Thyroid gland (tissue), 4 donors: ENCODE measurements at regions not wholly inside any gene's neighbourhood (a gene's known extent, or its start where the extent isn't known, plus 50 kb on each side); places are given as distances from the start of the nearest gene placed in this dataset.

Source experiments
- DNase-seq, 2 donors: peaks; one replicate each; pipeline ENCODE4 v3.0.0-alpha.2; 2019
- H3K27ac ChIP-seq, 3 donors: fragments of 200-600 bp; sonication (generic); 1 replicate in 2 of 3; 2 replicates in 1 of 3; pipeline ENCODE4 v1.5.1; 2016 to 2019; ENCODE audit warnings: mild to moderate bottlenecking in 1 of 3, moderate library complexity in 1 of 3
- H3K27me3 ChIP-seq: fragments of 200-600 bp; sonication (generic); one replicate; pipeline ENCODE4 v1.5.1; 2019
- H3K36me3 ChIP-seq, 2 donors: fragments of 200-600 bp; sonication (generic); one replicate each; pipeline ENCODE4 v1.5.1; 2016 to 2019
- H3K4me1 ChIP-seq, 2 donors: fragments of 200-600 bp; sonication (generic); one replicate each; pipeline ENCODE4 v1.5.1; 2017 to 2019
- H3K4me3 ChIP-seq, 3 donors: fragments of 200-600 bp; sonication (generic); replicated peaks in 1 of 3; 1 replicate in 2 of 3; 2 replicates in 1 of 3; pipeline ENCODE4 v1.5.1; 2016; ENCODE audit warnings: mild to moderate bottlenecking in 1 of 3
- H3K9me3 ChIP-seq: fragments of 200-600 bp; sonication (generic); one replicate; pipeline ENCODE4 v1.5.1; 2017
- POLR2A ChIP-seq, 2 donors: fragments of 450-650 bp; IDR thresholded peaks; one replicate each; pipeline ENCODE4 v1.6.1; 2017; ENCODE audit warnings: antibody characterized with exemption in 2 of 2, mild to moderate bottlenecking in 2 of 2, moderate library complexity in 1 of 2
- WGBS, 2 donors: methylation state at CpG; one replicate each; pipeline ENCODE4 v1.1.5; 2017; 5-methylcytosine and 5-hydroxymethylcytosine counted together
- intact Hi-C: fragments of 100-400 bp; cut with DNase I; formaldehyde crosslinking; loops from one replicate; pipeline ENCODE4 v1.15.1; 2023
- TF ChIP-seq, protein P1 (sequence below), 6 experiments: fragments of 200-600 bp in 3 of 6; fragments of 450-650 bp in 3 of 6; sonication (generic) in 3 of 6; IDR thresholded peaks; one replicate each; pipeline ENCODE4 v1.5.1; 2016 to 2019; ENCODE audit warnings: antibody characterized with exemption in 6 of 6, mild to moderate bottlenecking in 2 of 6, inconsistent platforms in 1 of 6, moderate library complexity in 1 of 6

DNA sequence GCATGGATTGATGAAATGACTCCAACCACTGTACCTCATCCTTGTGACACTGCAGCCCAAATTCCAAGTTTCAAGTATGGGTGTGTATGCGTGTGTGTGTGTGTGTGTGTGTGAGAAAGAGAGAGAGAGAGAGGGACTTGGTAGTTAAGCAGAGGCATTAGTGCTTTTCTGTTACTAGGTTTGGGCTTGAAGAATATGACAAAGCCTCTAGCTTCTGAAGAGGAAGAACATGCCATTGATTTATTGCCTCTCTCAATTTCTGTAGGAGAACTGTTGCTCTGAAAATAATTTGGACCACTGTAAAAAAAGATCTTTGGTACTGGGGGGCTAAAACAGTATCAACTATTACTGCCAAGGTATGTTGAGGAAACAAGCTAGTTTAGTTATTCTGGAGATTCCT is 139.2 kb downstream of the AQP9 start:
- no peak overlapping the region for H3K4me3 ChIP-seq
- H3K9me3 ChIP-seq, result no peaks in the 10 kb centered on the region
- intact Hi-C loops, result no loop called here
- no peak overlapping the region for H3K27ac ChIP-seq
- no peaks in the 10 kb centered on the region for H3K4me1 ChIP-seq
- no peaks in the 10 kb centered on the region for H3K27me3 ChIP-seq
- WGBS, 2 donors, result 48 to 85% methylated on average over 1 of the region's 1 CpG
- DNase-seq, result no peak
- H3K36me3 ChIP-seq, result no peaks in the 10 kb centered on the region
- no peak for TF ChIP-seq POLR2A (IDR thresholded peaks at IDR 0.05)
- TF ChIP-seq, protein P1, sequence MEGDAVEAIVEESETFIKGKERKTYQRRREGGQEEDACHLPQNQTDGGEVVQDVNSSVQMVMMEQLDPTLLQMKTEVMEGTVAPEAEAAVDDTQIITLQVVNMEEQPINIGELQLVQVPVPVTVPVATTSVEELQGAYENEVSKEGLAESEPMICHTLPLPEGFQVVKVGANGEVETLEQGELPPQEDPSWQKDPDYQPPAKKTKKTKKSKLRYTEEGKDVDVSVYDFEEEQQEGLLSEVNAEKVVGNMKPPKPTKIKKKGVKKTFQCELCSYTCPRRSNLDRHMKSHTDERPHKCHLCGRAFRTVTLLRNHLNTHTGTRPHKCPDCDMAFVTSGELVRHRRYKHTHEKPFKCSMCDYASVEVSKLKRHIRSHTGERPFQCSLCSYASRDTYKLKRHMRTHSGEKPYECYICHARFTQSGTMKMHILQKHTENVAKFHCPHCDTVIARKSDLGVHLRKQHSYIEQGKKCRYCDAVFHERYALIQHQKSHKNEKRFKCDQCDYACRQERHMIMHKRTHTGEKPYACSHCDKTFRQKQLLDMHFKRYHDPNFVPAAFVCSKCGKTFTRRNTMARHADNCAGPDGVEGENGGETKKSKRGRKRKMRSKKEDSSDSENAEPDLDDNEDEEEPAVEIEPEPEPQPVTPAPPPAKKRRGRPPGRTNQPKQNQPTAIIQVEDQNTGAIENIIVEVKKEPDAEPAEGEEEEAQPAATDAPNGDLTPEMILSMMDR (IDR thresholded peaks at IDR 0.05), result no peak

- WGBS, 2 donors, result 77 to 82% methylated on average over 3 of the region's 3 CpGs
- no peak for TF ChIP-seq POLR2A (IDR thresholded peaks at IDR 0.05)
- TF ChIP-seq, protein P1 (IDR thresholded peaks at IDR 0.05), result no peak
- Histone ChIP-seq H3K9me3 (no peaks in the 10 kb centered on the region), H3K36me3 (no peaks in the 10 kb centered on the region), H3K27me3 (no peaks in the 10 kb centered on the region), H3K4me1 (no peaks in the 10 kb centered on the region), H3K4me3 (no peak overlapping the region), H3K27ac (no peak overlapping the region)
- DNase-seq, result no peak
- intact Hi-C loops, result no loop called here
These were observed 140.9 kb downstream of the AQP9 start for GRCh38 chr15:58279106-58279505.

DNA sequence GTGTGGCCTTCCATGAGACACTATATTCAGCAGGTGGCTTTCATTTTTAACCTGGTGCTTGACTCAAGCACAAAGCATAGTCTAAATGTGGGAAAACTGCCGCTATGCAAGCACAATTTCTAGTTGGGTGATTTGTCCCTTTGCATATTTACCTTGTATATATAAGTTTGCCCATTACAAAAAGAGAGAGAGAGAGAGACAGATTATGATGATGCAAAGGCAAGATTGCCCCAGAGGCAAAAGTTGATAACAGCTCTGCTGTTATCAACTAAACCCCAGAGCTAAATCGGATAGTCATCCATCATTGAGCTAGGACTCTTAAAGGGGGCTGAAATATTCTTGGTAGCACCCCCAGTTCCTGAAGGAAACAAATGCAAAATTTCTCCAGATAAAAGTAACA is 141.5 kb downstream of the AQP9 start:
- Histone ChIP-seq H3K4me3 (no peak overlapping the region), H3K4me1 (no peaks in the 10 kb centered on the region), H3K27ac (no peak overlapping the region), H3K36me3 (no peaks in the 10 kb centered on the region), H3K27me3 (no peaks in the 10 kb centered on the region), H3K9me3 (no peaks in the 10 kb centered on the region)
- intact Hi-C loops, result no loop called here
- no peak for DNase-seq
- TF ChIP-seq POLR2A (IDR thresholded peaks at IDR 0.05), result no peak
- TF ChIP-seq, protein P1 (IDR thresholded peaks at IDR 0.05), result no peak
- 95 to 97% methylated on average over 2 of the region's 2 CpGs for WGBS, 2 donors

DNA sequence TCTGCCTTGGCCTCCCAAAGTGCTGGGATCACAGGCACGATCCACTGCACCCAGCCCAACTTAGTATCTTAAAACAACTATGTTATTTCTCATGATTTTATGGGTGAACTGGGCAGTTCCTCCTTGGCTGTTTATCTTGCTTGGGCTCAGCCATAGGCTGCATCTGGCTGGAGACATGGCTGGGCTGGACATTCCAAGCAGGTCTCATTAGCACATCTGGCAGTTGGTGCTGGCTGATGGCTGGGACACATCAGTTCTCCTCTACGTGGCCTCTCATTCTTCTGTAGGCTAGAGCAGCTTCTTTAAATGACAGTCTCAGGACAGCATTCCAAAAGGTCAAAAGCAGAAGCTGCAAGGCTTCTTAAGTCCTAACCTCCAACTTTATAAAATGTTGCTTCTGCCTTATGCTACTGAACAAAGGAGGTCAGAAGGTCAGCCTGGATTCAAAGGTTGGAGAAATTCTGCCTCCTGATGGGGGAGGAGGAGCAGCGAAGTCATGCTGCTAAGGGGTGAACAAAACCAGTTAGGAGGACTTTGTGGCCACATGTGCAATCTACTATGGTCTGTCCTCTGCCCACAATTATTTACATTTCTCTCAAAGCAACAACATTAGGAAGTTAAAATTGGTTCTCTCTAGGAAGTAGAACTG is 144.0 kb downstream of the AQP9 start:
- H3K27ac ChIP-seq, result no peak overlapping the region
- no peak for DNase-seq
- H3K9me3 ChIP-seq, result no peaks in the 10 kb centered on the region
- TF ChIP-seq, protein P1 (IDR thresholded peaks at IDR 0.05), result no peak
- no peak for TF ChIP-seq POLR2A (IDR thresholded peaks at IDR 0.05)
- H3K36me3 ChIP-seq, result no peaks in the 10 kb centered on the region
- no peaks in the 10 kb centered on the region for H3K27me3 ChIP-seq
- intact Hi-C loops, result no loop called here
- no peaks in the 10 kb centered on the region for H3K4me1 ChIP-seq
- H3K4me3 ChIP-seq, result no peak overlapping the region
- WGBS, 2 donors, result 71 to 93% methylated on average over 3 of the region's 3 CpGs

DNA sequence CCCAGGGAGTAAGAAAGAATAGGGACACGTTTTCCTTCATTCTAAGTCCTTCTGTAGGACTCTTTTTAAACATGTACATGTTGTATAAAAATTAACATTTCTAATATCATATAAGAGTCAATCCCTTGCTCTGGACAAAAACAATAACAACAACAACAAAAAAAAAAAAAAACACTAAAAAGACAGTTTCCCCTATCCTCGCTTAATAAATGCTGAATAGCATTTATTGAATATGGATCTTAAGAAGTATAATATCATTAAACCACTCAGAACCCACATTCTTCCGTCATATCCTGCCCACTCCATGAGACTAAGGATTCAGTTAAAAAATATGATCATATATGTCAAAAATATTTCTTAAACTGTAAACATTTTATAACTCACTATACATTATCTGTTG is 145.1 kb downstream of the AQP9 start:
- Histone ChIP-seq H3K9me3 (no peaks in the 10 kb centered on the region), H3K4me1 (no peaks in the 10 kb centered on the region), H3K27me3 (no peaks in the 10 kb centered on the region), H3K27ac (no peak overlapping the region), H3K36me3 (no peaks in the 10 kb centered on the region), H3K4me3 (no peak overlapping the region)
- TF ChIP-seq, protein P1 (IDR thresholded peaks at IDR 0.05), result no peak
- no peak for TF ChIP-seq POLR2A (IDR thresholded peaks at IDR 0.05)
- WGBS, 2 donors, result 92 to 93% methylated on average over 3 of the region's 3 CpGs
- DNase-seq, result no peak
- intact Hi-C loops, result no loop called here
